Fibroblast of lung (primary cell): ENCODE measurements at regions not wholly inside any gene's neighbourhood (a gene's known extent, or its start where the extent isn't known, plus 50 kb on each side); places are given as distances from the start of the nearest gene placed in this dataset.

Experiments used
- CTCF ChIP-seq, 2 donors: IDR thresholded peaks in 1 of 2; conservative IDR thresholded peaks in 1 of 2; 1 replicate in 1 of 2; 2 replicates in 1 of 2; pipeline ENCODE4 v1.5.1; 2011 to 2012; ENCODE audit warnings: low read length in 2 of 2, control low read depth in 1 of 2, inconsistent platforms in 1 of 2, low read depth in 1 of 2, mild to moderate bottlenecking in 1 of 2
- EZH2 ChIP-seq: IDR thresholded peaks from 2 replicates; pipeline ENCODE4 v1.5.1; 2012; ENCODE audit warnings: low read length, control low read depth, mild to moderate bottlenecking; ENCODE audit errors: missing control alignments

GRCh38 chr12:38139456-38139855, 177.1 kb upstream of the ALG10B start:
- TF ChIP-seq CTCF (conservative IDR thresholded peaks at IDR 0.05 in 1 of 2, IDR thresholded peaks at IDR 0.05 in 1 of 2; ENCODE audit: low read depth in 1 of 2, low read length in 2 of 2) (no peak), EZH2 (no peak)
